HG02884 (cell line): ENCODE measurements at regions not wholly inside any gene's neighbourhood (a gene's known extent, or its start where the extent isn't known, plus 50 kb on each side); places are given as distances from the start of the nearest gene placed in this dataset.
"Not testable (repeated sequence)": the region's sequence is repeated elsewhere in the genome, so short reads cannot be mapped to it uniquely, and the experiment has no call there.

Experiments
- ATAC-seq: cut with Tn5 transposase; IDR thresholded peaks from one replicate; pipeline ENCODE4 v1.9.1; 2021; ENCODE audit warnings: mild to moderate bottlenecking, moderate library complexity; ENCODE audit not compliant: unreplicated experiment

DNA sequence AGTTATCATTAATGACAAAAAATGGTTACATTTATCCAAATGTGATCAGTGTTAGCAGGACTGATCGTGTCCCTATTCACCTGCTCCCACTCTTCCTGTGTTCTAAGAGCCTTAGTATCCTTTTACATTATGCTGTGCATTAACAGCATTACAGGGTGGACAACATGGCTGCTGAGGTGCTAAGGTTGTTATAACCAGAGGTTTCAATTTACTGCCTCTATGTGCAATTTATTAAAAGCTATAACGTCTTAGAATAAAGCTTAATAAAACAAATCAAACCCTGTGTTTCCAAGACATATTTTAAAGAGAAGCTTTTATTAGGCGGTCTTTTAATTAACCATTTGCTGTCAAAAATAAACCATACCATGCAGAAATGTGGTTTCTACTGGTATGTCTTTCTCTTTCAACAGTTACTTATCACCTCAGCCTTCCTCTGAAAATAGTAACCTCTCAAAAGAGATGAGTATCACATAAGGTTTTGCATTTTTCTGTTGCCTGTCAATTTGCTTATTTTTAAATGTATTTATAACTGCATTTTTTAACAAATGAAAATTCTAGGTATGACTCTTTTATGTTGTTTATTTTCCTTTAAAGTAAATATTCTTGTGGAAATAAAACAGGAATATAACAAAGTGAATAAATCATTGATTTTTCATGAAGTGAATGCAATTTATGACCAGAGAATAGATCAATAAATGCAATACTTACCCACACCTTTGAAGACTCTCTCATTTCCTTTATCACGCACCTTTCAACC lies 849.8 kb upstream of the SORCS1 start:
- no peak for ATAC-seq

DNA sequence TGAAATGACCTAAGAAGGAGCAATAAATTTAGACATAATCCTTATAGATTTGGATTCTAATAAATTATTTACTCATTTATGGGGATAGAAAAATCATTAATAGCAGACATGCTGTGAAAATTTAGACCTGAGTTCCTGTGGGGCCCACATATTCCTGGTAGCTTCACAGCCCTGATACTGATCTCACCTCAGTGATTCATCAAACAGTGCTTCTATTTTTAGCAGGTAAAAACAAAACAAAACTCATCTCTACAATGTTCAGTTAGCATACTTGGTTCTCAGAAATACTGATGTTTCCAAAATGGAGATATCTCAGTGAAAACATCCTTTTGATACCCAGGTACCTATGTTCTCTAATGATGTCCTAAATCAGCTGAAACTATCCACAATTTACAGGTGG lies 841.1 kb upstream of the SORCS1 start:
- ATAC-seq, result no peak

DNA sequence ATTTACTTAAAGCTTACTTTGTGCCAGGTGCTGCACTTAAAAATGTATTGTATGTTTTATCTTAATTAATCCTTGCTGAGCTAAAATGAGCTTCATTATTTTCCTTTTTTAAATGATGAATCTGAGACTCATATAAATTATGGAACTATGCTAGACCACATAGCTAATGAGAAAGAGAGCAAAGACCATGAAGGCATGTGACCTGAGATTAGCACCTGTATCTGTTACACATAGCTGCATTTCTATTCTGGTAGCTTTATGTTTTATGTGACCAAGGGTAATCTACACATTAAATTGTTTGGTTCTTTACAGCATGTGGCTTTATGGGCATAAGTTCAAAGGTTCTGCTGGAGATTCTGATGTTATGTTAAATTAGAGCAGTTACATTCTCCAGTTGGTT lies 839.1 kb upstream of the SORCS1 start:
- ATAC-seq, result no peak

DNA sequence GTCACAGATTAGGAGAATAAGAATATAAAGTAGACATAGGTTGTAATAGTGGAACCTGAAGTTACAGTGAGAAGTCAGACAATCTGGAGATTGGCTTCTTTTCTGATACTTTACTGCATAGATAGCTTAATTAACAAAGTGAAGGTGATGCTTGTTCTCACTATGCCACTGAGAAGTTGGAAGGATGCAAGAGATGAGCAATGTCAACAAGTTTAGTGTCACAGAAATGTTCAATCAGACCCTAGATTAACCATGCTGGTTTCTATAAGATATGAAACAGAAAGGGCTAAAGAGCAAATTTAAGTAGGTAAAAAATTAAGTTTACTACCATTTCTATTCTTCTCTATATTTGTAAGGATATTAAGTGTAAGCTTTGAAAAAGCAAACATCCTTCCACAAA lies 838.6 kb upstream of the SORCS1 start:
- ATAC-seq, result no peak

DNA sequence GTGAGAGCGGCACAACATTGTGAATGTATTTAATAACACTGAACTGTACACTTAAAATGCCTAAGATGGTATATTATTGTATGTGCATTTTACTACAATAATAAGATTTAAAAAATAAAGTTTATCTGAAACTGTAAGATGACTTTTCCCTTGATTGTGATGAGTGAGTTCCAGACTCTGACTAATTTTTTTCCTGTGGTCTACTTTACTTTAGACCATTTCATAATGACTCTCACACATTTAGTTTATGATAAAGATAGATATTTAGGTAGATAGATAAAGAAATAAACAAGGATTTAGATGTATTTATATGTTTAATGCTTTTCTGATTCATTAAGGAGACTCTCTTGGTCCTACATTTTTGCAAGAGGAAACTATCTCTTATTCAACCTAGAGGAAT lies 835.9 kb upstream of the SORCS1 start:
- ATAC-seq, result no peak

DNA sequence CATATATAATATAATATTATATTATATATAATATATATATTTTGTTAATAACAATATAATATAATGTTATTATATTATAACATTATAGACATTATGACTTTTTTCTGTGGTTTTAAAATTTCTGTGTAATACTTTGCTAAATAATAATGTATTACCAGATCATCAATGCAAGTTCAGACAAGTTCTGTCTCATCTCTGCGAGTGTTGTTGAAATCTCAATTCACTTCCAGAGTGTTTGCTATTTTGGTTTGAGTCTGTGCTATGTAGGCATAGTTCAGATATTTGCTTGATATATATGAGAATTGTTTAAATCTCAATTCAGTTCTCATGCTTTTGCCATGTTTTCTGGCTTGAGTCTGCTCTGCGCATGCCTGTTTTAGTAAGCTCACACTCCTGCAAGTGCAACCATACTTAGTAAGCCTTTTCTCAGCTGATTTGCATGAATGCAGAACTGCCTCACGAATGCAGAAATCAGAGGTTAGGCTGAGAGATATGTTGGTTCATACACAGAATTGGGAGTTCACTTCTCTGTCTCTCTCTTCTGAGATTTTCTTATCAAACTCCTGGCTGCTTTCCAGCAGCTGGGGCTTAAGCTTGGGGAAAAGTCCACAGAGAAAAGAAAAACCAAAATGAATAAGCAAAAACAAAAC lies 830.2 kb upstream of the SORCS1 start:
- ATAC-seq, result no peak

DNA sequence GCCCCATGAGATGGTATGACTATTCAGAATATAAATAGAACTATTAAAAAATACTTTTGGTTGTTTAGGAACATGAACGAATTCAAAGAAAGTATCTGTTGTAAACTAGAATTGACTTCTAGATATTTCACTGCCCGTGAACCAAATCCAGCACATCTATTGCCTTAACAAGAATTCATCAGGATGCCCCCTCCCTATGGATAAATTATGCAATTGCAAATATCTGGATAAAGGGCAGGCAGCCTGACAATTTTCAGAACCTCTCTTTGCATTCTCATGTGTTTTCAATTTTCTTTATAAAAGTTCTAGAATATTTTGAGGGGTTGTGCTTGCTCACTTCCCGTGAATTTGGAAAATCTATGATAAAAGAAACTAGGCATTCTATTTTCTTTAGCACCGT lies 822.1 kb upstream of the SORCS1 start:
- ATAC-seq, result no peak

DNA sequence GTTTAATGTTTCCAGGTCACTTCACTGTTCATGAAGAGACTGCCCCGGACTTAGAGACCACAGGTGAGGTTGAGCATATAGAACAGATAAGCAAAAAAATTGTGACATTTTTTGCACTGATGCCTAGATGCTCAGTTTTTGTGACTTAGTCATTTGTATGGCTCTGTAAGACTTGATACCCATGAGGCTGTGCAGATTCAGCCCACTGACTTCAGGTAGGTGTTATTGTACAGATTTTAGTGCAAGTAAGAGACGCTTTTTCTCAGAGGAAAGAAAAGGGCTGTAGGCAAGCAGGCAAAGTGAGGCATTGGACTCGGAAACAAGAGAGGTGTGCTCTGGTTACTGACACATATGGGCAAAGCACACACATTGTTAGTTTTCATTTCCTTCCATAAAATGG lies 820.1 kb upstream of the SORCS1 start:
- no peak for ATAC-seq

DNA sequence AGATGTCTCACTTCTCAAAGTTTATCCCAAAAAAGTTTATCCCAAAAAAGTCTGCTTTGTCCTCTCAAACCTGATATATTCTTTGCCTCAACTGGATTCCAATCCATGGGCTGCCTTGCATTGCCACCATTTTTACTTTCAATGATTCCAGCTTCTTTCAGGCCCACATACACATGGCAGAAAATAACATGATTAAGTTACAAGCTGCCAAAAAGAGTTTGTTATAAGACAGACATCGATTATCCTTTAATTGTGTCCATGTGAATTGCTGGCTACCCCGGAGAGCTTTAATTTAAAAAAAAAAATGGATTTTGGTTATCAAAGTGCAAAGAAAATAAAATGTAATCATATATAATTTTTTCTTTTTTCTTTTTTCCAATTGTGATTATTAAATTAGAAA lies 819.6 kb upstream of the SORCS1 start:
- ATAC-seq, result no peak

DNA sequence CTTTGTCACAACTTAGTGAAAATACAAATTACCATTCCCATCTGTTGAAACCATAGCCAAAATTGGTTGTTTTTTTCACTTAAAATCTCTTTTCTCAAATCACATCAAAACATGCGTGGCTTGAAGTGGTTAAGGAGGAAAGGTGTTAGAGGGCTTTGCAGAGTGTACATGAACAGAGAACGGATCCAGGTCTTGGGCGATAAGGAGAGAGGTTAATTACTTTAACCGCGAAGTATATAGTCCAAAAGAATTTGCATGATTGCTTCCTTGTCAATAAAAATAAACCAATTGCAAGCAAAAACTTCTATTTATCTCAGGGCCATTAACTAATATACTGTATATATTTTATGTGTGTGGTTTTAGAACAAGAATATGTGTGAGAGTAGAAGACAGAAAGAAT lies 813.9 kb upstream of the SORCS1 start:
- ATAC-seq, result no peak

DNA sequence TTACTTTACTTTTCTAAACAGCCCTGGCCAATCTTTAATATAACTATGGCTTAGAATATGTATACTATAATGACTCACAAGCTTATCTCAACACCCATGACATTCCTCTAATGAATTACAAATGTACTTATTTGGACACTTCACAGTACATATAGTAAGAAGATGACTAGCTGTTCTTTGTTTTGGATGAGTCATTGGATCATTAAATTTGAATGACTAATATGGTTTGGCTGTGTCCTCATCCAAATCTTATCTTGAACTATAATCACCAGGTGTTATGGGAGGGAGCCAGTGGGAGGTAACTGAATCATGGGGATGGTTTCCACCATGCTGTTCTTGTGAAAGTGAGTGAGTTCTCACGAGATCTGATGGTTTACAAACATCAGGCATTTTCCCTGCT lies 807.5 kb upstream of the SORCS1 start:
- no peak for ATAC-seq

DNA sequence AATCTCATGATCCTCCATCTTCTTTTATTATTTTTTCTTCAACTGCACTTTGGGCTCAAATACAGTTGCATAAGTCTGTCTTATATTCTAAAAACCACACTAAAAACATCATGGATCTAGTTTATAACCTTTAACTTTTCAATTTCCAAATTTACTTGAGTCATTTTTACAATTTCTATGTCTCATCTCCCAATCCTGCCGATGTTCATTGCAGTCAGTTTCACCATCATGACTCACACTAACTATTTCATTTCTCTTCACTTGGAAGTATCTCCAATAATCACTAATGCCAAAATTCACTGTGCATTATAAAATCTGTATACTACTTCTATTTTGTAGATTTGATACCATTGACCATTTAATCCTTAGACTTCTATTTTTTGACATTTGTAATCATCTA lies 806.9 kb upstream of the SORCS1 start:
- ATAC-seq, result no peak

DNA sequence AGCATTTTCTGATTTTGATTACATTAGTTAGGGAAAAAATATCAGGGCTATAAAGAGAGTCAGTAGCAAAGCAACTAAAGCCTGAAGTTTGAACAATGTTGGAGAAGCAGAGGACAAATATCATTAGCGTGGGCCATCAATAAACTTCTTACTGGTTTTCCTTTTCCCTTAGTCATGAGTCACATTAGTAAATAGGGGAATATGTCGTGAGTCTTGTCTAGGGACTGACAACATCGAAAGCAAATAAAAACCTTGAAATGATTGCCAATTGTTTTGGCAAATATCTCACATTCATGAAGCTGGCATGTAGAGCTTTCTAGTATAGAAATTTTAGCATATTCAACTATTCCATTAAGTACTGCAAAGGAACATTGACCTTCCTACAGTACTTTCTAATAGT lies 806.0 kb upstream of the SORCS1 start:
- ATAC-seq, result no peak

DNA sequence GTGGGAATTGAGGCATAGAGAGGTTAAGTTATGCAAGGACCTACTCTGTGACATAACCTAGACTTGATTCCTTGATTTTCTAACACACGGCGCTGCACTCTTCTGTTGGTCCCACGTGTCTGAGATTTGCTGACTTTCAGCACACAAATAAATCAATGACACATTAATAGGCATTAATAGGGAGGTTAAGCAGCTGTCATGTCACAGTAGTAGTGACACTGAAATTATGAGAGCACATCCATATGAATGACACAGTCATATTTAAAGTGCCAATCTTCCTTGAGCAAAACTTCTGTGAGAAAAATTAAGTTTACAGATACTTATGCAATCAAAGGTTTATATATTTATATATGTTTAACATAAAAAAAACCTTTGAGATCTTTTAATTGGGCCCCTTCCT lies 805.4 kb upstream of the SORCS1 start:
- ATAC-seq, result no peak

DNA sequence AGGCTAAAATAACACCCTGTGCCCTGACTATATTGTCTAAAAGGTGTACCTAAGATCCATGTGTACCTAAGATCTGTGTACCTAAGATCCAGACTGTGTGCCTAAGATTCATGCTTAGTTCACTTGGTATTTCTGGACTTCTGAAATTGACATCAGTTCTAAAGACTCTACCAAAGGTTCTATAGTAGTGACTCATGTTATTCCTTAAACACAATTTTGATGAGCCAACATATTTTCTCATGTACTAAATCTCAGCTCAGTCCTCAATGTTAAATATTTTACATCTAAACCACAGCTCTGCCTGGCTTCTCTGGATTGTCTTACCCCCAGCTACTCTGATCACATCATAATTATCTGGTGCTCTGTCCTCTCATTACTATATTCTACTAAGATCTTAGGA lies 802.3 kb upstream of the SORCS1 start:
- no peak for ATAC-seq

DNA sequence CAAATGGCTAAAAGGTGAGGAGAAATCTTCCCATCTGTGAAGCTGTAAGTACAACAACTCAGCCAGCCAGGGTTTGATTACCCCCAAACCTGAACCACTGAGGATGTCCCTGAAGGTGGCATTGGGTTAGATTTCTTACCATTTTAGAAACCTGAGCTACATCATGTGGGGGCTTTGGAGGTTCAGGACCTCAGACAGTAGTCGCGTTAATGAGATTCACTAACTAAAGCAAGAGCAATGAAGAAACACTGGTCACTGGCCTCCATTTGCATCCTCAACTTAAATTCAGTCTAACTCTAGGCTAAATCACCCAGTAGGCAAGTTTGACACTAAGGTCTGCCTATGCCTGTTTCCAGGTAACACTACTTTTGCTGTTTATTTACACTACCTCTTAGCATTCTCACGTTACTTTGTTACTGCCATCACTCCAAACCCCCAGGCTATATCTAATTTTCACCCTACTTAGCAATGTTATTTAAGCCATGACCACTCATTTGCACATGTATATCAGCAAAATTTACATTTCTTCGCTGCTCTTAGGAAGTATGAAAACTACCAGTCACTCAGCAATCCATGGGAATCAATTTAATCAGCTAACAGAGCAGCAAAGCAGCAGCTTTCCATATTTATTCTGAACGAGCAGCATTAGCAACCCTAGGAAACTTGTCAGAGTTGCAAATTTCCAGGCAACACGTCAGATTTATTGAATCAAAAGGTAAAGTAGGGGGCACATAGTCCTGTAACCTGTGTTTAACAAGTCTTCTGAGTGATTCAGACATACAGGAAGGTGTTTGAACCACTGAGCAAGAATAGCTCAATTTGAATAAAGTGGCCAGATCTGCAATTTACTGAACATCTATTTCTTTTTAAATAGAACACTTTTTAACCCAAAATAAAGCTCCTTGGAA lies 788.4 kb upstream of the SORCS1 start:
- ATAC-seq, result no peak

DNA sequence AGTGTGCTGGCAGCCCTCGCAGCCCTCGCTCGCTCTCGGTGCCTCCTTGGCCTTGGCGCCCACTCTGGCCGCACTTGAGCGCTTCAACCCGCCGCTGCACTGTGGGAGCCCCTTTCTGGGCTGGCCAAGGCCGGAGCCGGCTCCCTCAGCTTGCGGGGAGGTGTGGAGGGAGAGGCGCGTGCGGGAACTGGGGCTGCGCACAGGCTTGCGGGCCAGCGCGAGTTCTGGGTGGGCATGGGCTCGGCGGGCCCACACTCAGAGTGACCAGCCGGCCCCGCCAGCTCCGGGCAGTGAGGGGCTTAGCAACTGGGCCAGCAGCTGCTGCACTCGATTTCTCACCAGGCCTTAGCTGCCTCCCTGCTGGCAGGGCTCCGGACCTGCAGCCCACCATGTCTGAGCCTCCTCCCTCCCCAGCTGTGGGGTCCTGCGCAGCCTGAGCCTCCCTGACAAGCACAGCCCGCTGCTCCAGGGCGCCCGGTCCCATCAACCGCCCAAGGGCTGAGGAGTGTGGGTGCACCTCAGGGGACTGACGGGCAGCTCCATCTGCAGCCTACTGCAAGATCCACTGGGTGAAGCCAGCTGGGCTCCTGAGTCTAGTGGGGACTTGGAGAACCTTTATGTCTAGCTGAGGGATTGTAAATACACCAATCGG lies 786.0 kb upstream of the SORCS1 start:
- not testable (repeated sequence) for ATAC-seq

DNA sequence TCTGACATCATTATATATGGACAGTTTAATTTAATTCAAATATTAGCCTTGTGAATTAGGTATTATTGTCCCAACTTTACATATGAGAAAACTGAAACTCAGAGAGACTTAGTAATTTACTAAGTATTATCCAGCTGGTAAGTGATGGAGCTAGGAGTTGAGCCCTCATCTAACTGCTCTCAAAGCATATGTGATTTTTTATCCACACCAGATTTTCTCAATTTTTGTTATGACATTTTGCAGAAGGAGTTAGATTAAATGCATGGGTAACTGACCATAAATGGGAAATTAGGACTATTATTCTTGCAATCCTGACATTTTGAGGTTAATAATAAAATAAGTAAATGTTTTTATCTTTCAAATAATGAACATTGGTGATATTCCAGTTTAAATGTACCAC lies 778.3 kb upstream of the SORCS1 start:
- ATAC-seq, result no peak

DNA sequence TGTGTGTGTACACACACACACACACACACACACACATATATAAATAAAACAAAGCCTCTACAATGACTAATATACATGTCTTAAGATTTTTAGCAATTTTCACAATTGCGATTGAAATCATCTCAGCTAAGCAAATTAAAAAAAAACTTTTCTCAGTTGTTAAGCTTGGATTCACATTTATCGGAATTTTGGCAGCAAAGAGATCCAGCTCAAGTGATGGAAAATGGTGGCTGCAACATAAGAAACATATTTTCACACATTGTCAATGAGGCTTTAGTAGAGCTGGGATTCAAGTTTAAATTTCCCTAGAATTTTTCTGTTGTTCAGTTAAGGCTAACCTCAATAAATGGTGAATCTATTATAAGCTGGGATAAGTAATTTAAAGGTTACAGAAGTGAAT lies 768.6 kb upstream of the SORCS1 start:
- ATAC-seq, result no peak

DNA sequence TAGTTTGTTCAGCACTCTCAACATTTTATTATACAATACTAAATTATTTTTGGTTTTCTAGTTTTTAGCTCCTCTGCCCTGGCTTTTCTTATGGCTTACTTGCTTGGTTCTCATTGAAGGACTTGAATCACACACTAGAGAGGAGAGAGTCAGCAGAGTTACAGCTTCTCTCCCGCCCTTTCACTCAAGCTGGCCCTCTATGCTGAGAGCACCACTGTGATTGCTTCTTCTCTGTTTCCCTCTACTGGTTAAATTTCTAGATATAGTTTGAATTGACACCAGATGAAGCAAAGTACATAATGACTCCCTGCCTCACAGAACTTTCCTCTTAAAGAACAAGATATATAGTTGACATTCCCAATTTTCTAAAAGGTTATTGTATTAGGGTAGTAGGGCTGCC lies 767.3 kb upstream of the SORCS1 start:
- no peak for ATAC-seq

DNA sequence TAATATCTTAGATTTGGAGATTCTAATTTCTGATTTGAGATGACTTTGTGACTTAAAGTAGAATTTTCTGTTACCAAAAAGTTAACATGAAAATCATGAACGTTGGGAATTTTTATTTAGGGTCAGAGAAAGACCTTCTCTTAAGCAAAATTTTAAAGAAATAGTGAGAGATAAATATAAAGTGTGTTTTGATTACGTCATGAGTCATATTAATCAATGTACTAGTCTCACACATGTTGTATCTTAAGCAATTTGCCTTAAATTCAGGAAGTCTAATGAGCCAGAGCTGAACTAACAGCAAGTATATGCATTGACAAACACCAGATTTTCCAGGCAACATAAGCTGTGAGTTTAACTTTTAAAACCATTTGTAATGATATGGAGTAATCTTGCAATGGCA lies 765.5 kb upstream of the SORCS1 start:
- no peak for ATAC-seq
